HG03095 (cell line): ENCODE measurements at regions not wholly inside any gene's neighbourhood (a gene's known extent, or its start where the extent isn't known, plus 50 kb on each side); places are given as distances from the start of the nearest gene placed in this dataset.
"Not testable (repeated sequence)": the region's sequence is repeated elsewhere in the genome, so short reads cannot be mapped to it uniquely, and the experiment has no call there.

Source experiments
- ATAC-seq: cut with Tn5 transposase; IDR thresholded peaks from one replicate; pipeline ENCODE4 v1.9.1; 2021; ENCODE audit warnings: moderate library complexity; ENCODE audit not compliant: unreplicated experiment

DNA sequence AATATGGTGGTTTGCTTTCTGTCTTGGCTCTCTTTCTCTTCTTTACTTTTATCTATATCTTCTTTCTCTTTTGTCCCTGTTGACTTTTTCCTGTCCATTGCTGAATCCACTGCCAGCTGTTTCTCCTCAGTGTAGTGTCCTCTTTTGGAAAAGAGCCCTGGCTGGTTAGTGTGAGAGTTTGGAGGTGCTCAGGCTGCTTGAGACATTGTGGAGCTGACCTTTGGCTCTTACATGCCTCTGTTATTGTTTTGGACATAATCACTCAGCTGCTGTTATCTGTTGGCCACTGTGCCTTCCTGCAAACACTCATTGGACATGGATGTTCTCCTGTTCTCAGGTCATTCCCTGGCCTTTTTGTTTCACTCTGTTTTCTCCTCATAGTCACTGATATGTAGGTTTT, 295.4 kb upstream of the RIOK2 start:
- no peak for ATAC-seq

GRCh38 chr5:97480313-97480712, 297.3 kb upstream of the RIOK2 start:
- peak; percentile 45 for ATAC-seq

DNA sequence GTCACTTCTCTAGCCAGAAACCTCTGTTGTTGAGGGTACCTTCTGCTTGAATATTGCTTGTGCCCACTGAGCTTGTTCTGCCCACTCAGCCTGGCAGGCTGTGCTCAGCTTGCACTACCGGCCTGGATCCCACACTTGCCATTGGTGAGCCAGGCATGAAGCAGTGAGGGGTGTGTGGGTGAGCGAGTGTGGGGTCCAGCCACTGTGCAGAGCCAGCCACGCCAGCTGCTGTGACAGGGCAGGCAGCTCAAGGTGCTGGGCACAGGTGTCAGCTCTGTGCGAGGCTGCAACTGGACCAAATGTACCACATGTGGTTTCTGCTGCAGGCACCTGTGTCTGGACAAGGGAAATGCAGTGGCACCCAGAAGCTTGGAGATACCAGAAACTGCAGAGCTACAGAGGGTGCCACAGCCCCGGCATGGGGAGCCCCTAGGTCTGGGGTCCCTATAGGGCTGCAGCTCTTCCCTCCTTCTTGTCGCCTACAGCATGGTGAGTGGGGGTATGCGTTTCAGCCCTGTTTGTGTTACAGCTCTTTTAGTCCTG, 305.1 kb upstream of the RIOK2 start:
- ATAC-seq = no peak

GRCh38 chr5:97489010-97489840, 306.2 kb upstream of the RIOK2 start:
- ATAC-seq = no peak

DNA sequence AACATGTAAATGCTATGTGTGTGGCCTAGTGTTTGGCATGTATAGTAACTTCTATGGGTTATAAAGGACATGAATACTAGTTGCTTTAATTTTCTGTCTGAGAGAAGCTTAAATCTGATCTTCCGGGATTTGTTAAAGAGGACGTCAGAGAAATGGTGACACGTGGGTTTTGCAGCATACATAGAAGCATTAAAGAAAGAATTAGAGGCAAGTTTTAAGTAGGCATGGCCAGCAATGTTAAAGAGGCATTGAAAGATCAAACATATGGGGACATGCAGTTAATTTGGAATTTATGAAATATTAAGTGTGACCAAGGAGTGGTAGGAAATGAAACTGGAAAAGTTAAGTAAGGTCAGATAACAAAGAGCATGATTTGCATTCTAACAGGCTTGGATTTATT, 311.4 kb upstream of the RIOK2 start:
- no peak for ATAC-seq

DNA sequence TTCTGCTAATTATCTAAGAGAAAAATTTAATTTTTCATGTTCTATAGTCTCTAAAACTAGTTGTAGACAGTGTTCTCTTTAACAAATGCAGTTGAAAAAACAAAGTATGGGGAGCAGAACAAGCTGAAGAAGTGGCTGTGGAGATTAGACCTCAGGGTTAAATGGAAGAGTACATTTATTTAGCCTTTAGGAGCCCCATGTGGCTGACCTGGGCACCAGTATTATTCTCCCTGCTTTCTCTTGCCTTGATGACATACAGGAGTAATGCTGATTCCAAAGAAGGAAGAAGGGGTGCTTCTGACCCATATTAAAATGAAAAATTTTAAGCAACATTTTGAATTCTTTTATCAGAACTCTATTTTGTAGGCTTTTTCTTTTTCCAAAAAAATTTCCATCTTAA, 312.3 kb upstream of the RIOK2 start:
- ATAC-seq = no peak

DNA sequence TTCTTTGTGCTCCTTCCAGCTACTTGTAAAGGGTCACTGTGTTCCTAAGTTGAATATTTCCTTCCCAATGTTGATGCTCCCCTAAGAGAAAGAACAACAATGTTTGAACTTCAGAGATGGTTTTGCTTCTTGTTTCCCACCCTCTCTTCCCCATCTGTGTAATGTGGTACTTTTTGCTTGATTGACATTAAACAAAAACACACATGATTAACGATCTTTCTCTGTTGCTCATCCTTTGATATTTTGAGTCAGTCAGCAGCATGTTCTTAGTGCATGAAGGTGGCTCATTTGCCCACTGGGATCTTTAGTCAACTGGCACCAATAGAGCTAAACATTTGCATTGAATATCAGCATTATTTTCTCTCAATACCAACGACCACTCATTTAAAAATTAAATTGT, 313.0 kb upstream of the RIOK2 start:
- no peak for ATAC-seq

- no peak for ATAC-seq
Measured at GRCh38 chr5:97498657-97499056, 315.6 kb upstream of the RIOK2 start.

DNA sequence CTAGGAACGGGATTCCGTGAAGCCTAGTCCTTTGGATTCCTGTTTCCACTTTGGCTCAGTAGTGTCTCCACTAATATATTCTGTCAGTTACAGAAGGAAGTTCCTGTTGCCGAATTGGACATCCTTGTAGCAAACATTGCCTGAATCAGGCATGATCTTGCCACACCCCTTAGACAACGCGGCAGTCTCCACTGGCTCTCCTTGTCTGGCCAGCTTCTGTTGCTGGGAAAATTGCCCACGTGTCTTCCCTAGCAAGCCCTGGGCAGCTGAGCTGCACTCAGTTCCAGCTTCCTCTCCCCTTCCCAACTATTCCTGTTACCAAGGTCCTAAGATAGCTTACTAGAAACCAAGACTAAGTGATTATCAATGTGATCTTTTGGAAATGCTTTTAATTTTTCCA, 316.6 kb upstream of the RIOK2 start:
- no peak for ATAC-seq

GRCh38 chr5:97501286-97501964, 318.4 kb upstream of the RIOK2 start:
- ATAC-seq = no peak

- ATAC-seq = no peak
Measured at GRCh38 chr5:97501965-97502305, 318.9 kb upstream of the RIOK2 start.

GRCh38 chr5:97508864-97509263, 325.8 kb upstream of the RIOK2 start:
- ATAC-seq = no peak

- ATAC-seq = not testable (repeated sequence)
Measured at GRCh38 chr5:97519565-97519964, 336.5 kb upstream of the RIOK2 start.

DNA sequence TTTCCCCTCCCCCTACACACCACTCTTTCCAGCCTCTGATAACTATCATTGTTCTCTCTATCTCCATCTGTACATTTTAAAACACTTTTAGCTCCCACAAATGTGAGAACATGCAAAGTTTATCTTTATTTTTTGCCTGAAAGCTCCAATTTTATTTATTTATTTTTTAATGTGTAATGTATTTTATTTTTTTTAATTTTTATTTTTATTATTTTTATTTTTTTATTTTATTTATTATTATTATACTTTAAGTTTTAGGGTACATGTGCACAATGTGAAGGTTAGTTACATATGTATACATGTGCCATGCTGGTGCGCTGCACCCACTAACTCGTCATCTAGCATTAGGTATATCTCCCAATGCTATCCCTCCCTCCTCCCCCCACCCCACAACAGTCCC, 340.3 kb upstream of the RIOK2 start:
- not testable (repeated sequence) for ATAC-seq

- no peak for ATAC-seq
Measured at GRCh38 chr5:97525780-97526179, 342.7 kb upstream of the RIOK2 start.

DNA sequence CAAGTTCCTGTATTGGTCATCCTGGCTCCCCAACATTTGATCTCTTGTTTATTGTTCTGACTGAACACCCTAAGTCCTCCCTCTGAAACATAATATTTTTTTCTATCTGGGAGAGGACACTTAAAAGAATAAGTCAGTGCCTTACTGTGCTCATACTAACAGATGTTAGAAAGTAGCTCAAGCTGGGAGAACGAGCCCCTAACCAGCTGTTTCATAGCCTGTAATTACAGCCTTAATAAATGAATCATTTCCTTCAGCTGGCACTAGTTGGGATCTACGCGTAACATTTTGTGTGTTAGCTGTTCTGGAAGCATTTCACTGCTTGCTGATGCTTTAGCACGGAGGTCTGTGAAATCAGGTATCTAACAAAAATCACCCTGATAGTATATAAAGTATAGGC, 345.9 kb upstream of the RIOK2 start:
- ATAC-seq = no peak

GRCh38 chr5:97529354-97529985, 346.4 kb upstream of the RIOK2 start:
- no peak for ATAC-seq

- ATAC-seq = no peak
Measured at GRCh38 chr5:97531549-97531948, 348.5 kb upstream of the RIOK2 start.

- ATAC-seq = peak; percentile 47
Measured at GRCh38 chr5:97534166-97534565, 351.1 kb upstream of the RIOK2 start.

GRCh38 chr5:97536683-97537082, 353.6 kb upstream of the RIOK2 start:
- ATAC-seq = no peak

- no peak for ATAC-seq
Measured at GRCh38 chr5:97538912-97539311, 355.9 kb upstream of the RIOK2 start.

- no peak for ATAC-seq
Measured at GRCh38 chr5:97541864-97542263, 358.8 kb upstream of the RIOK2 start.
